ENCODE measurements at regions not wholly inside any gene's neighbourhood (a gene's known extent, or its start where the extent isn't known, plus 50 kb on each side); places are given as distances from the start of the nearest gene placed in this dataset.

- TF ChIP-seq CTCF (IDR thresholded peaks at IDR 0.05) = no peak
- TF ChIP-seq POLR2A (IDR thresholded peaks at IDR 0.05; ENCODE audit: low read depth) = no peak
- TF ChIP-seq POLR2AphosphoS5 (IDR thresholded peaks at IDR 0.05) = no peak
Measured at GRCh38 chr6:11639376-11640235, 102.1 kb downstream of the TMEM170B start.

All from esophagus muscularis mucosa (tissue), 3 donors.